Testis (tissue), 2 donors: ENCODE measurements at regions not wholly inside any gene's neighbourhood (a gene's known extent, or its start where the extent isn't known, plus 50 kb on each side); places are given as distances from the start of the nearest gene placed in this dataset.
A peak's percentile ranks its signal among the peaks of the same experiment; 100 is the strongest.

Experiments
- DNase-seq: peaks from one replicate; pipeline ENCODE4 v3.0.0-alpha.2; 2019
- H3K27ac ChIP-seq, 2 donors: fragments of 200-600 bp; sonication (generic); one replicate each; pipeline ENCODE4 v1.5.1; 2019
- H3K27me3 ChIP-seq: fragments of 200-600 bp; sonication (generic); one replicate; pipeline ENCODE4 v1.5.1; 2019
- H3K36me3 ChIP-seq: fragments of 200-600 bp; sonication (generic); one replicate; pipeline ENCODE4 v1.5.1; 2017; ENCODE audit warnings: low read depth; ENCODE audit errors: missing control alignments
- H3K4me1 ChIP-seq: fragments of 200-600 bp; sonication (generic); one replicate; pipeline ENCODE4 v1.5.1; 2019
- H3K4me3 ChIP-seq, 2 donors: fragments of 200-600 bp; sonication (generic); one replicate each; pipeline ENCODE4 v1.5.1; 2017 to 2019
- H3K9me3 ChIP-seq: fragments of 200-600 bp; sonication (generic); one replicate; pipeline ENCODE4 v1.5.1; 2017
- POLR2A ChIP-seq: fragments of 450-650 bp; IDR thresholded peaks from one replicate; pipeline ENCODE4 v1.6.1; 2017; ENCODE audit warnings: antibody characterized with exemption, mild to moderate bottlenecking, moderate library complexity
- WGBS, 2 donors: methylation state at CpG; one replicate each; pipeline ENCODE4 v1.1.5; 2018; 5-methylcytosine and 5-hydroxymethylcytosine counted together
- intact Hi-C: fragments of 100-400 bp; cut with DNase I; formaldehyde crosslinking; loops from one replicate; pipeline ENCODE4 v1.15.1; 2023; ENCODE audit warnings: low total_unique reads
- TF ChIP-seq, protein P1 (sequence below), 3 experiments: fragments of 450-650 bp in 2 of 3; fragments of 200-600 bp in 1 of 3; sonication (generic) in 1 of 3; IDR thresholded peaks; one replicate each; pipeline ENCODE4 v1.5.1; 2016 to 2019; ENCODE audit warnings: antibody characterized with exemption in 3 of 3, mild to moderate bottlenecking in 2 of 3, moderate library complexity in 1 of 3

DNA sequence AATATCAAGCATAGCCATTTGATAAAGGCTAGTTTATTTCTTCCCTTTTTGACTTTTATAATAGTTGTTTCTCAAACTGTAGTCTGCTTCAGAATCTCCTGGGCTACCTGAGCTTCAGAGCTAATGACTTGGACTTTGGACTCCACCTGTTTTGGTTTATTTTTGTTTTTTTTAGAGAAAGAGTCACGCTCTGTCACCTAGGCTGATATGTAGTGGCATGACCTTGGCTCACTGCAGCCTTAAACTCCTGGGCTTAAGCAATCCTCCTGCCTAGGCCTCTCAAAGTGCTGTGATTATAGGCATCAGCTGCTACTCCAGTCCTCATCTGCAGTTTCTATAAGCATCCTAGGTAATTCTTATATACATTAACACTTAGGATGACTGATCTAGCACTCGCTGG, 90.5 kb downstream of the DDIT4L start:
- TF ChIP-seq POLR2A, result no peak
- TF ChIP-seq, protein P1, sequence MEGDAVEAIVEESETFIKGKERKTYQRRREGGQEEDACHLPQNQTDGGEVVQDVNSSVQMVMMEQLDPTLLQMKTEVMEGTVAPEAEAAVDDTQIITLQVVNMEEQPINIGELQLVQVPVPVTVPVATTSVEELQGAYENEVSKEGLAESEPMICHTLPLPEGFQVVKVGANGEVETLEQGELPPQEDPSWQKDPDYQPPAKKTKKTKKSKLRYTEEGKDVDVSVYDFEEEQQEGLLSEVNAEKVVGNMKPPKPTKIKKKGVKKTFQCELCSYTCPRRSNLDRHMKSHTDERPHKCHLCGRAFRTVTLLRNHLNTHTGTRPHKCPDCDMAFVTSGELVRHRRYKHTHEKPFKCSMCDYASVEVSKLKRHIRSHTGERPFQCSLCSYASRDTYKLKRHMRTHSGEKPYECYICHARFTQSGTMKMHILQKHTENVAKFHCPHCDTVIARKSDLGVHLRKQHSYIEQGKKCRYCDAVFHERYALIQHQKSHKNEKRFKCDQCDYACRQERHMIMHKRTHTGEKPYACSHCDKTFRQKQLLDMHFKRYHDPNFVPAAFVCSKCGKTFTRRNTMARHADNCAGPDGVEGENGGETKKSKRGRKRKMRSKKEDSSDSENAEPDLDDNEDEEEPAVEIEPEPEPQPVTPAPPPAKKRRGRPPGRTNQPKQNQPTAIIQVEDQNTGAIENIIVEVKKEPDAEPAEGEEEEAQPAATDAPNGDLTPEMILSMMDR (IDR thresholded peaks at IDR 0.05), result no peak
- no peaks in the 10 kb centered on the region for H3K9me3 ChIP-seq
- 97 to 100% methylated on average over 2 of the region's 2 CpGs for WGBS, 2 donors

GRCh38 chr4:100098681-100099080, 91.6 kb downstream of the DDIT4L start:
- Histone ChIP-seq H3K9me3 (no peaks in the 10 kb centered on the region), H3K27ac (no peak overlapping the region), H3K4me1 (peaks cover 6% of the 10 kb centered on the region), H3K4me3 (no peak overlapping the region), H3K27me3 (no peaks in the 10 kb centered on the region), H3K36me3 (no peaks in the 10 kb centered on the region)
- TF ChIP-seq, protein P1 (IDR thresholded peaks at IDR 0.05), result no peak
- no peak for TF ChIP-seq POLR2A
- DNase-seq, result no peak
- intact Hi-C loops, result no loop called here
- WGBS, 2 donors, result 90 to 93% methylated on average over 2 of the region's 2 CpGs

More for the DNA sequence above, 90.5 kb downstream of the DDIT4L start:
- DNase-seq, result no peak
- intact Hi-C loops, result no loop called here
- H3K27me3 ChIP-seq, result no peaks in the 10 kb centered on the region
- no peak overlapping the region for H3K27ac ChIP-seq
- H3K36me3 ChIP-seq, result no peaks in the 10 kb centered on the region
- peaks cover 4% of the 10 kb centered on the region for H3K4me1 ChIP-seq
- H3K4me3 ChIP-seq, result no peak overlapping the region

DNA sequence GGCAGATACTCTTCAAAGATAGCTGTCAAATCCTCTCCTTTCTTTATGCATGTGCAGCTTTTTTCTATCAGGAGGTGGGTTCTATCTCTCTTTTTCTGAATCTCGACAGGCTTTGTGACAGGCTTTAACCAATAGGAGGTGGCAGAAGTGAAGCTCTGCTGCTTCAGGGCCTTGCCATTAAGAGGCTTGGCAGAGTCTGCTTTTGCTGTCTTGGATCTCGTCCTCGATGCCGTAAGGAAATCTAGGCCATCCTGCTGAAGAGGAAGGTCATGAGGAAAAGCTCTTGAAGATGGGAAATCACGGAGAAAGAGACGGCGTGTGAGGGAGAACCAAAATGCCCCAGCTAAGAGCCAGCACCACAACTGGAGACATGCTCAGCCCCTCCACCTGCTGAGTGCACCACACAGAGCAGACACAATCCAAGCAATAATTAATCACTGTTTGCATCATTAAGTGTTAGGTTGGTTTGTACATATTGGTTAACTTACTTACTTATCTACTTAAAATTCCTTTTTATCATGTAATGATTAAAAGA, 92.2 kb downstream of the DDIT4L start:
- Histone ChIP-seq H3K27ac (no peak overlapping the region), H3K36me3 (no peaks in the 10 kb centered on the region), H3K4me1 (peaks cover 10% of the 10 kb centered on the region), H3K4me3 (no peak overlapping the region), H3K9me3 (no peaks in the 10 kb centered on the region), H3K27me3 (no peaks in the 10 kb centered on the region)
- intact Hi-C loops, result no loop called here
- WGBS, 2 donors, result 79 to 84% methylated on average over 7 of the region's 7 CpGs
- no peak for DNase-seq
- TF ChIP-seq POLR2A, result no peak
- TF ChIP-seq, protein P1 (IDR thresholded peaks at IDR 0.05), result no peak

DNA sequence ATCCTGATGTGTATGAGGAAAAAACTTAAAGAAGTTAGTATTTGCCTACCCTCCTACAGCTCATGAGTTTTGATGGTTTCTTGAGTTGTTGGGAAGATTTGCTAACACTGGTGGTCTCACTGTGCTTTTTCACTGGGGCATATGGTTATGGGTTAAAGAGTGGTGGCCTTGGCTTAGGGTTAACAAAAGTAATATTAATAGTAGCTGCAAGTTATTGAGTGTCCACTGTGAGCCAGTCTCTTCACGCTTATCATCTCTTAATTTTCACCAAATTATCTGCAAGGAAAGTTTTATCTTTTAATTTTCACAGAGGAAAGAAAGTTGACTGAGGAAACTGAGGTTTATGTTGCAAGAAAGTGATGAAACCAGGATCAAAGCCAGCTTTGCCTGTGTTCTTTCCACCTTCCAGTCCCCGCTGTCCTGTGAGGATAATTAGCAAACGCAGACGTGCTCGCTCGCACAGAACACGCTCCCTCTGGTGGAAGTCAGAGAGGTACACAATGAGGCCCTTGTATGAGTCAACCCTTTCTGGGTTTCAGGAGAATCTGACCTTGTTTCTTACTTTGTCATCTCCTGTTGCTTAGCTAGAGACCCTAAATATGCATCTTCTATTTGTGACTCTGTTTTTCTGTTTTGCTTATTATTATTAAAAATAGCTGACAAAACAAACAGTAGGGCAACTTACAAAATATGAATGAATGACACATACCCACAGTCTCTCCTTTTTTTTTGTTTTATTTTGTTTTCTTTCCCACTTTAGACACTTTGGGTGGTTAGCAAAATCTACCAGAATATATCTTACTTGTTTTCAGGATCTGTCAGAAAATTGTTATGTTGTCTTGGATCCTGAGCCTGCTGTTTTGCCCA, 94.3 kb downstream of the DDIT4L start:
- no peak for TF ChIP-seq POLR2A
- TF ChIP-seq, protein P1 (IDR thresholded peaks at IDR 0.05), result peak; percentile 43 to 60 (median 57)
- intact Hi-C loops, result no loop called here
- no peaks in the 10 kb centered on the region for H3K9me3 ChIP-seq
- H3K27ac ChIP-seq, result no peak overlapping the region
- H3K36me3 ChIP-seq, result no peaks in the 10 kb centered on the region
- DNase-seq, result peak; percentile 74
- H3K4me1 ChIP-seq, result peaks cover 10% of the 10 kb centered on the region
- H3K27me3 ChIP-seq, result no peaks in the 10 kb centered on the region
- H3K4me3 ChIP-seq, result no peak overlapping the region
- WGBS, 2 donors, result 24 to 36% methylated on average over 7 of the region's 7 CpGs
